GM12875 (cell line): ENCODE measurements at regions not wholly inside any gene's neighbourhood (a gene's known extent, or its start where the extent isn't known, plus 50 kb on each side); places are given as distances from the start of the nearest gene placed in this dataset.

Experiments used
- H3K4me3 ChIP-seq: one replicate; pipeline ENCODE4 v1.5.1; 2011; ENCODE audit warnings: low read depth, low read length, control low read depth
- TF ChIP-seq, protein P1 (sequence below): IDR thresholded peaks from 2 replicates; pipeline ENCODE4 v1.5.1; 2011; ENCODE audit warnings: low read depth, mild to moderate bottlenecking, control low read depth, inconsistent platforms, low read length, moderate library complexity, borderline replicate concordance; ENCODE audit not compliant: insufficient read depth

DNA sequence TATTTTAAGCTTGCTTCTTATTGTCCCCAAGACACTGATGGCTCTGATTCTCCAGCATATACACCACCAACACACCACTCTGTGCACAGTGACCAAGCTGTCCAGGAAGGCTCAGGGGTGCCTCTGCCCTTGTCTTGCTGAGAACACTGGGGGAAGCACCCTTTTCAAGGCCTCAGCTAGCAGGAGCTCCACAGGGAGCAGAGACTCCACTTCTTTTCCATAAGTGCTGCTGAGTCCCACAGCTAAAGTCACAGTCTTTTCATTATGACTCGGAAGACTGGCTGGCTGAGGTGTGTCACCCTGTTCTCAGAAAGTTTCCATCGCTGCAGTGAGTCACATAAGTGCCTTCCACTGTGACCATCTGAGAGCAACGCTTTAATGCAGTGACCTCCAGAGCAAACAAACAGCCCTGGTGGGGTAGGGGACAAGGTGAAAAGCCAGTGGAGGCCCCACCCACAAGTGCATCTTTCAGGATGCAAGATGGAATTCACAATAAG is 226.9 kb upstream of the CHRNA7 start:
- TF ChIP-seq, protein P1, sequence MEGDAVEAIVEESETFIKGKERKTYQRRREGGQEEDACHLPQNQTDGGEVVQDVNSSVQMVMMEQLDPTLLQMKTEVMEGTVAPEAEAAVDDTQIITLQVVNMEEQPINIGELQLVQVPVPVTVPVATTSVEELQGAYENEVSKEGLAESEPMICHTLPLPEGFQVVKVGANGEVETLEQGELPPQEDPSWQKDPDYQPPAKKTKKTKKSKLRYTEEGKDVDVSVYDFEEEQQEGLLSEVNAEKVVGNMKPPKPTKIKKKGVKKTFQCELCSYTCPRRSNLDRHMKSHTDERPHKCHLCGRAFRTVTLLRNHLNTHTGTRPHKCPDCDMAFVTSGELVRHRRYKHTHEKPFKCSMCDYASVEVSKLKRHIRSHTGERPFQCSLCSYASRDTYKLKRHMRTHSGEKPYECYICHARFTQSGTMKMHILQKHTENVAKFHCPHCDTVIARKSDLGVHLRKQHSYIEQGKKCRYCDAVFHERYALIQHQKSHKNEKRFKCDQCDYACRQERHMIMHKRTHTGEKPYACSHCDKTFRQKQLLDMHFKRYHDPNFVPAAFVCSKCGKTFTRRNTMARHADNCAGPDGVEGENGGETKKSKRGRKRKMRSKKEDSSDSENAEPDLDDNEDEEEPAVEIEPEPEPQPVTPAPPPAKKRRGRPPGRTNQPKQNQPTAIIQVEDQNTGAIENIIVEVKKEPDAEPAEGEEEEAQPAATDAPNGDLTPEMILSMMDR = no peak
- H3K4me3 ChIP-seq = no peak overlapping the region

DNA sequence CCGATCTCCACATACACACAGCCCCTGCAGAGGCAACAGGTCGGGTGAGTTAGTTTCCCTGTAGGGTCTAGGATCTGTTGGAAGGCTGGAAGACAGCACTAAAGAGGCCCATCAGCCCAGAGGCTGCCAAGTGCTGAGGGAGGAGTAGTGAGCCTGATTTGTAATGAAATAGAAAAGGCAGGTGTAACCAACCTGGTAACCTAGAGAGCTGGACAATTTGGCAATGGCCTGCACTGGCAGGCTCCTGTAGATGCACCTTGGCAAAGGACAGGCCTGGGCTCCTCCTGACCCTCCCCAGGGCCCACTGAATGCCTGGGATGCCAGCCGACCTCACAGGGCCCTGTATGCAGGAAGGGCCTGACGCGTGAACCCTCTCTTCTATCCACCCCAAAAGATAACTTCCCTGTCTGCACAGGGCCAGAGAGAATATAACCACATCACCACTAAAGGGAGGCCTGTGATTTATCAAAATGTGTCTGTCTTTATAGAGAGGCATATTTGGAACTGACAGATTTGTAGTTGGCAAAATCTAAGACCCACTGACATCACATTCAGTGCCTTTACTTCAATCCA is 225.1 kb upstream of the CHRNA7 start:
- no peak overlapping the region for H3K4me3 ChIP-seq
- TF ChIP-seq, protein P1 = no peak

DNA sequence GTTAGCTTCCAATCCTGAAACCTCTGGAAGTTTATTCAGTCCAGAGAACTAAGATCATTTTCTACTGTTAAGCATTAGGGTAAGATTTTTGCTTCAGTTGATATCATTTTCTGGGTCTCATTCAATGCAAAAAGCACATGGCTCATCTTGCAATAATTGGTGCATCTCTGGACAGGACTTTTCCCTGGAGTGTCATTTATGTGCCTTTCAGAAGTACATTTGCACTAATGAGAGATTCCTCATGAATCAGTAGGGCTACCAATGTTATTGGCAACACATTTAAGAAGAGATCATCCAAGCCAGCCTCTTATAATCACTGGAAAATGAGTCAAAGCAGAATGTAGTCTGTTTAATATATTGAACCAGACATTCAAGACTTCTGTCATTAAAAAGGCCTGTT is 224.2 kb upstream of the CHRNA7 start:
- TF ChIP-seq, protein P1 = no peak
- no peak overlapping the region for H3K4me3 ChIP-seq

DNA sequence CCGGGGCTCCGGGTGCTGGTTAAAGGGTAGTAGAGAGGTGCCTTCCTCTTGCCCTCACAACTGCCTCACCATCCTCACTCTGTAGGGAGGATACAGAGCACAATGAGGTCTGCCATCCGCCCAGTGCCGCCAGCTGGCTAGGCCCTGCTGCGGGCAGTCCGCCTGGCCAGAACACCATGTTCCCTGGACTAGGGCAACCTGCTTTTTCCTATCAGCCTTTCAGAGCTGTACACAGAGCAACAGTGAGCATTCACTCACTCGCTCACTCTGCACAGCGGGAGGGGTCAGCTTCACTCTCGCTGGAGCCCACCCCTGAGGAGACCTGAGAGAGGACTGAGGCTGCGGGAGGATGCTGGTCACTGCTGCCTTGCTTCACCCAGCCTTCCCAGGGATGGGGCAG is 218.7 kb upstream of the CHRNA7 start:
- H3K4me3 ChIP-seq = no peak overlapping the region
- TF ChIP-seq, protein P1 = no peak

DNA sequence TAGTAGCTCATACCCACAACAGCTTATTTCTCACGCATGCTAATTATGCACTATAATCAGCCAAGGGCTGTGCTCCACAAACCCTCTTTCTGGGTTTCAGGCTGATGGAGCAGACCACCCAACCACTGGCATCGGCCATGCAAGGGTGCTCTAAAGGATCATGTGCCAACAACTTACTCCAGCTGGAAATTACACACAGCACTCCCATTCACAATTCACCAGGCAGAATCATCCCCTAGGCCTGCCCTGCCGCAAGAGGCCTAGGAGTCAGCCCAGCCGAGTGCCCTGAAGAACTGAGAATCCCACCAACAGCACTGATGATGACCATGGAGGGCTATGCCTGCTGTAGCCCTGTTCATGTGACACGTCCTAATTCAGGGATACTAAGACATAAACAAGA is 216.2 kb upstream of the CHRNA7 start:
- TF ChIP-seq, protein P1 = no peak
- no peak overlapping the region for H3K4me3 ChIP-seq

DNA sequence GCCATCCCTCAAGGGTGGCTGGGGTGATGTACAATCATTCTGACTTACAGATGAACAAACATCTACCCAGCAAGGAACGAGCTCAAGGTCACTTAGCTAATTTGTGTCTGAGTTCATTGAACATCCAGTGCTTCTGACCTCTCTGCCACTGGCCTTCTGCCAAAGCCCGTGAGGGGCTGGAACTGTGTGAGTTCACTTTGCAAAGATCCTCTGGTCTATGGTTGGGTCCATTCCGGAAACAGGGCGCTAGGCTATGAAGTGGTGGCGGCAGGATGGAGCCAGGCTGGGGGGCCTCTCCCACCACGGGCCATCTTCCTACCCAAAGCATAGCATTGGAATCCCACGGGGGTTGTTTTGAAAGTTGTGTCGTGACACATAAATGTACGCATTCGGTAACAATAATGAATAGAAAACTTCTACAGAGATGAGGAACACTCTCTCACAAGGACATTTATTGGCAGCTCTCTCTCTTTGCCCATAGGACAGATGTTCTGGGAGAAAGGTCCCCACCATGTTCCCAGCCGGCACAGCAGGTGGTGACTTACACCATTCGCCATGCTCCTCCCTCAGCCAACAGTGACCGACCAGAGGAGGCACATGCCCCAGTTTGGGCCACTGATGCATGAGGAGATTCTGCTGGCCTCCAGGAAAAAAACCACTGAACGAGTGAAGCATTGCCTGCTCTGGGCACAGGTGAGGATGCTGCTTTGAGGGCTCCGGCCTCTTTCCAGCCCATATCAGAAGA is 214.7 kb upstream of the CHRNA7 start:
- H3K4me3 ChIP-seq = no peak overlapping the region
- TF ChIP-seq, protein P1 = no peak

DNA sequence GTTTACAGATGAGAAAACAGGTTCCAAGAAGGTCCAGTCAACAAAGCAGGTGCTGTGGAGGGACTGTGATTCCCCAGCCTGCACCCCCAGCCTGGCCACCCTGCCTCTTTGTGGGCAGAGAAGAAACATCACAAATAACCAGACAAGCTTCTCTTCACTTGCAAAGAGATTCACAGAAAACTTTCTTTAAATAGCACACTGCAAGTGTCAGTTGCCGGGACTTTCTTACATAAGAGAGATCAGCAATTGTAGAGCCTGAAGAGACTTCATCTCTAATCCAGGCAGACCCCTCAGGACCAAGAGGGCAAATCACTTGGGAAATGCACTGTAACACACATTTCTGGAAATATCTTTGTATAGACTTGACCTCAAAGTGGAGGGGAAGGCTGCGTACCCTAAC is 207.9 kb upstream of the CHRNA7 start:
- H3K4me3 ChIP-seq = no peak overlapping the region
- TF ChIP-seq, protein P1 = no peak
